ENCODE measurements at regions not wholly inside any gene's neighbourhood (a gene's known extent, or its start where the extent isn't known, plus 50 kb on each side); places are given as distances from the start of the nearest gene placed in this dataset.

- TF ChIP-seq, protein P1, sequence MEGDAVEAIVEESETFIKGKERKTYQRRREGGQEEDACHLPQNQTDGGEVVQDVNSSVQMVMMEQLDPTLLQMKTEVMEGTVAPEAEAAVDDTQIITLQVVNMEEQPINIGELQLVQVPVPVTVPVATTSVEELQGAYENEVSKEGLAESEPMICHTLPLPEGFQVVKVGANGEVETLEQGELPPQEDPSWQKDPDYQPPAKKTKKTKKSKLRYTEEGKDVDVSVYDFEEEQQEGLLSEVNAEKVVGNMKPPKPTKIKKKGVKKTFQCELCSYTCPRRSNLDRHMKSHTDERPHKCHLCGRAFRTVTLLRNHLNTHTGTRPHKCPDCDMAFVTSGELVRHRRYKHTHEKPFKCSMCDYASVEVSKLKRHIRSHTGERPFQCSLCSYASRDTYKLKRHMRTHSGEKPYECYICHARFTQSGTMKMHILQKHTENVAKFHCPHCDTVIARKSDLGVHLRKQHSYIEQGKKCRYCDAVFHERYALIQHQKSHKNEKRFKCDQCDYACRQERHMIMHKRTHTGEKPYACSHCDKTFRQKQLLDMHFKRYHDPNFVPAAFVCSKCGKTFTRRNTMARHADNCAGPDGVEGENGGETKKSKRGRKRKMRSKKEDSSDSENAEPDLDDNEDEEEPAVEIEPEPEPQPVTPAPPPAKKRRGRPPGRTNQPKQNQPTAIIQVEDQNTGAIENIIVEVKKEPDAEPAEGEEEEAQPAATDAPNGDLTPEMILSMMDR (IDR thresholded peaks at IDR 0.05): no peak
- no peak for TF ChIP-seq POLR2A (IDR thresholded peaks at IDR 0.05)
These were observed 69.4 kb upstream of the ACTRT2 start for GRCh38 chr1:2951856-2952255.
